ENCODE measurements at regions not wholly inside any gene's neighbourhood (a gene's known extent, or its start where the extent isn't known, plus 50 kb on each side); places are given as distances from the start of the nearest gene placed in this dataset.

GRCh38 chr3:72151465-72152238 is 366.7 kb upstream of the PROK2 start:
- ATAC-seq (replicated peaks) (no peak), DNase-seq (no peak)
- Mint-ChIP-seq H3K9me3 (no peaks in the 10 kb centered on the region), H3K36me3 (ENCODE audit: insufficient read depth) (no peaks in the 10 kb centered on the region), H3K27me3 (peaks cover 11 to 22% of the 10 kb centered on the region in 2 donors), H3K4me1 (ENCODE audit: low read depth in 2 of 2) (no peaks in the 10 kb centered on the region), H3K4me3 (no peak overlapping the region), H3K27ac (no peak overlapping the region)

GRCh38 chr3:72150634-72151412 is 365.9 kb upstream of the PROK2 start:
- Mint-ChIP-seq H3K9me3 (no peaks in the 10 kb centered on the region), H3K4me1 (ENCODE audit: low read depth in 2 of 2) (no peaks in the 10 kb centered on the region), H3K4me3 (no peak overlapping the region), H3K27ac (no peak overlapping the region), H3K36me3 (ENCODE audit: insufficient read depth) (no peaks in the 10 kb centered on the region), H3K27me3 (peaks cover 7 to 14% of the 10 kb centered on the region in 2 donors)
- DNase-seq (no peak), ATAC-seq (replicated peaks) (no peak)

GRCh38 chr3:72149645-72150300 is 364.8 kb upstream of the PROK2 start:
- DNase-seq, result no peak
- no peak overlapping the region for H3K27ac Mint-ChIP-seq
- no peak for ATAC-seq (replicated peaks)
- H3K9me3 Mint-ChIP-seq, result no peaks in the 10 kb centered on the region
- no peaks in the 10 kb centered on the region for H3K36me3 Mint-ChIP-seq (ENCODE audit: insufficient read depth)
- H3K4me3 Mint-ChIP-seq, result no peak overlapping the region
- H3K4me1 Mint-ChIP-seq (ENCODE audit: low read depth in 2 of 2), result no peaks in the 10 kb centered on the region
- H3K27me3 Mint-ChIP-seq, result peaks cover 6 to 15% of the 10 kb centered on the region in 2 donors

- H3K27ac Mint-ChIP-seq, result no peak overlapping the region
- no peak for ATAC-seq (replicated peaks)
- no peak overlapping the region for H3K4me3 Mint-ChIP-seq
- peaks cover 8 to 20% of the 10 kb centered on the region in 2 donors for H3K27me3 Mint-ChIP-seq
- no peak for DNase-seq
- no peaks in the 10 kb centered on the region for H3K4me1 Mint-ChIP-seq (ENCODE audit: low read depth in 2 of 2)
- no peaks in the 10 kb centered on the region for H3K36me3 Mint-ChIP-seq (ENCODE audit: insufficient read depth)
- no peaks in the 10 kb centered on the region for H3K9me3 Mint-ChIP-seq
Observed at GRCh38 chr3:72147600-72147999, 362.7 kb upstream of the PROK2 start.

GRCh38 chr3:72145506-72146380 is 360.8 kb upstream of the PROK2 start:
- no peaks in the 10 kb centered on the region for H3K9me3 Mint-ChIP-seq
- ATAC-seq (replicated peaks), result no peak
- H3K27me3 Mint-ChIP-seq, result peaks cover 8 to 20% of the 10 kb centered on the region in 2 donors
- no peak for DNase-seq
- H3K36me3 Mint-ChIP-seq (ENCODE audit: insufficient read depth), result no peaks in the 10 kb centered on the region
- no peak overlapping the region for H3K27ac Mint-ChIP-seq
- H3K4me3 Mint-ChIP-seq, result no peak overlapping the region
- H3K4me1 Mint-ChIP-seq (ENCODE audit: low read depth in 2 of 2), result no peaks in the 10 kb centered on the region

GRCh38 chr3:72144773-72145505 is 360.0 kb upstream of the PROK2 start:
- DNase-seq (no peak), ATAC-seq (replicated peaks) (no peak)
- Mint-ChIP-seq H3K4me3 (no peak overlapping the region), H3K27me3 (peaks cover 8 to 20% of the 10 kb centered on the region in 2 donors), H3K4me1 (ENCODE audit: low read depth in 2 of 2) (no peaks in the 10 kb centered on the region), H3K9me3 (no peaks in the 10 kb centered on the region), H3K36me3 (ENCODE audit: insufficient read depth) (no peaks in the 10 kb centered on the region), H3K27ac (no peak overlapping the region)

GRCh38 chr3:72143966-72144717 is 359.2 kb upstream of the PROK2 start:
- Mint-ChIP-seq H3K9me3 (no peaks in the 10 kb centered on the region), H3K36me3 (ENCODE audit: insufficient read depth) (no peaks in the 10 kb centered on the region), H3K27ac (no peak overlapping the region), H3K4me3 (no peak overlapping the region), H3K27me3 (peaks cover 8 to 24% of the 10 kb centered on the region in 2 donors), H3K4me1 (ENCODE audit: low read depth in 2 of 2) (no peaks in the 10 kb centered on the region)
- ATAC-seq (replicated peaks), result no peak
- no peak for DNase-seq

- H3K36me3 Mint-ChIP-seq (ENCODE audit: insufficient read depth), result no peaks in the 10 kb centered on the region
- no peak overlapping the region for H3K27ac Mint-ChIP-seq
- DNase-seq (no peak), ATAC-seq (replicated peaks) (no peak)
- no peaks in the 10 kb centered on the region for H3K4me1 Mint-ChIP-seq (ENCODE audit: low read depth in 2 of 2)
- no peak overlapping the region for H3K4me3 Mint-ChIP-seq
- H3K27me3 Mint-ChIP-seq, result peaks cover 8 to 21% of the 10 kb centered on the region in 2 donors
- H3K9me3 Mint-ChIP-seq, result no peaks in the 10 kb centered on the region
Observed at GRCh38 chr3:72143322-72143721, 358.4 kb upstream of the PROK2 start.

GRCh38 chr3:72142028-72142427 is 357.1 kb upstream of the PROK2 start:
- no peak for DNase-seq
- no peak for ATAC-seq (replicated peaks)
- no peak overlapping the region for H3K27ac Mint-ChIP-seq
- H3K36me3 Mint-ChIP-seq (ENCODE audit: insufficient read depth), result no peaks in the 10 kb centered on the region
- no peak overlapping the region for H3K4me3 Mint-ChIP-seq
- H3K4me1 Mint-ChIP-seq (ENCODE audit: low read depth in 2 of 2), result no peaks in the 10 kb centered on the region
- H3K27me3 Mint-ChIP-seq, result peaks cover 8 to 18% of the 10 kb centered on the region in 2 donors
- H3K9me3 Mint-ChIP-seq, result no peaks in the 10 kb centered on the region

GRCh38 chr3:72141264-72141663 is 356.3 kb upstream of the PROK2 start:
- no peaks in the 10 kb centered on the region for H3K36me3 Mint-ChIP-seq (ENCODE audit: insufficient read depth)
- no peak for ATAC-seq (replicated peaks)
- no peak for DNase-seq
- no peaks in the 10 kb centered on the region for H3K4me1 Mint-ChIP-seq (ENCODE audit: low read depth in 2 of 2)
- no peak overlapping the region for H3K4me3 Mint-ChIP-seq
- peaks cover 8 to 24% of the 10 kb centered on the region in 2 donors for H3K27me3 Mint-ChIP-seq
- H3K9me3 Mint-ChIP-seq, result no peaks in the 10 kb centered on the region
- no peak overlapping the region for H3K27ac Mint-ChIP-seq

- Mint-ChIP-seq H3K4me3 (no peak overlapping the region), H3K4me1 (ENCODE audit: low read depth in 2 of 2) (no peaks in the 10 kb centered on the region), H3K36me3 (ENCODE audit: insufficient read depth) (no peaks in the 10 kb centered on the region), H3K27ac (no peak overlapping the region), H3K27me3 (peaks cover 4 to 18% of the 10 kb centered on the region in 2 donors), H3K9me3 (no peaks in the 10 kb centered on the region)
- ATAC-seq (replicated peaks) (no peak), DNase-seq (no peak)
Observed at GRCh38 chr3:72139316-72139715, 354.4 kb upstream of the PROK2 start.

All from effector memory CD8-positive, alpha-beta T cell (primary cell).